Islet precursor cell (in vitro differentiated cells): ENCODE measurements at regions not wholly inside any gene's neighbourhood (a gene's known extent, or its start where the extent isn't known, plus 50 kb on each side); places are given as distances from the start of the nearest gene placed in this dataset.

Experiments
- DNase-seq: peaks from one replicate; pipeline ENCODE4 v3.0.0-alpha.2; 2018

- no peak for DNase-seq
Measured at GRCh38 chr15:100737214-100737613, 134.8 kb downstream of the ASB7 start.

- no peak for DNase-seq
Measured at GRCh38 chr15:100738614-100739013, 136.2 kb downstream of the ASB7 start.

DNA sequence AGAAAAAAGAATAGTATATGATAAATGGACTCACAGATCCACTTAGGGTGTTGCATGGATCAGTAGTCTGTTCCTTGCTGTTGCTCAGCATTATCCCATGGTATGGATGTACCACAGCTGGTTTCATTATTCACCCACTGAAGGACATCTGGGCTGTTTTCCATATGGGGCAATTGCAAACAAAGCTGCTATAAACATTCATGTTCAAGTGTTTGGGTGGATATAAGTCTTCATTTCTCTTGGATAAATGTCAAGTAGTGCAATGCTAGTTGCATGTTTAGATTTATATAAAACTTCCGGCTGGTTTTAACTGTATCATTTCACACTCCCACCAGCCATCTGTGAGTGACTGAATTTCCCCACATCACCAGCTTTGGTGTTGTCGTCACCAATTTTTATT lies 137.7 kb downstream of the ASB7 start:
- no peak for DNase-seq

- DNase-seq: no peak
Measured at GRCh38 chr15:100751585-100751984, 128.0 kb upstream of the ALDH1A3 start.

DNA sequence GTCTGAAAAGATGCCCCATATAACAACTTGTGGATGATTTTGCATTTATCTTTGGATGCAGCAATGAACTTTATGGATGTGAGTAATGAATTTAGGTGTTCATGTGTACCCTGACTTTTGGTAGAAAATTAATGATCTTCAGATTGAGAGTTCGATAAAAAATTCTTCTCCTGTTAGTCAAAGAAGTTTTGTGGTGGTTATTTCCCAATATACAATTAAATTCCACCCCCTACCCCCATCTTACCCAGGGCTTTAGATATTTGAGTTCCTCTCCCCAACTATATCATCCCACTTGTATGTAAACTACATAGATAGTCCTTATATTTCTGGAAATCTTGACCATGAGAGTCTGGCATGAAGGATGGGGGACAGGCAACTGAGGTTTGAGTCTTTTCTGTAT lies 126.1 kb upstream of the ALDH1A3 start:
- no peak for DNase-seq

DNA sequence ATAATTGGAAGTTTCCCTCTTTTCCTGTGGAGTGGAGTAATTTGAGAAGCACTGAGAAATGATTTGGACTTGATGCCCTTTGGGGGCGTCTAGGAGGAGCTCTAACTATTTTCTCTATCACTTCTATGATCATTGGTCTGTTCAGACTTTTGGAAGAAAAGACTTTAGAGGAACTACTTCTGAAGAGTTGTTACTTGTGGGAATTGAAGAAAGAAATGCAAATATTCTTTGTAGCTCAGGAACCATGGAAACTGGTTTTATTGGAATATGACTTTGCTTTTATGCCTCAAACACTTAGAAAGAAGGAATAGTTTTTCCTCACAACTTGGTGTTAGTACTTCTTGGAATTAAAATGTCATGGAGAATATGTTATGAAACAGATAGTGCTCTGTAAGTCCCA lies 122.0 kb upstream of the ALDH1A3 start:
- DNase-seq: no peak

DNA sequence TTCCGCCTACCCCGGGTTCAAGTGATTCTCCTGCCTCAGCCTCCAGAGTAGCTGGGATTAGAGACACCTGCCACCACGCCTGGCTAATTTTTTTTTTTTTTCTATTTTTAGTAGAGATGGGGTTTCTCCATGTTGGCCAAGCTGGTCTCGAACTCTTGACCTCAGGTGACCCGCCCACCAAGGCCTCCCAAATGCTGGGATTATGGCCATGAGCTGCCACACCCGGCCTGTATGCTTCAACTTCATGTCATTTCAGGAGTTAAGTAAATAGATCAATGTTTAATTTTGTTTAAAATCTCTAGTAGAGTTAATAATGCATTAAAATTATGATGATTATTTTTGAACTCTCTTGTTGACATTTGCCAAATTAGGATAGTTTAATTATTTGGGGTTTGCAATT lies 121.1 kb upstream of the ALDH1A3 start:
- DNase-seq: no peak

DNA sequence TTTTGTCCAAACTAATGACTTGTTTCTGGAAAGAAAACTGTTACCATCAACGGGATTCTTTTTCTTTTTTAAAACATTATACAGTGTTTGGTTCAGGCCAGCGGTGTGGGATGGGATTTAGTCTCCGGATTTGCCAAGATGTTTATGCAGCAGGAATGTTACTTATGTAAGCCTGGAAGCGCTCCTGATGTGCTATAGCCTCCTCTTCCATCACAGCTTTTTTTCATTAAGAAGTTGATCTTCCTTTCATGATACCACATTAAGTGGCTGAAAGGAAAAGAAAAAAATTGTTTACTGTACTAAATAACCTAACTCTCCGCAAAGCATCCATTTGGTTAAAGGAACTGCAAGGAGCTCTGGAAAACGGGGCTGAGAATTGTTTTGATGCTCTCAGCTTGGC lies 120.5 kb upstream of the ALDH1A3 start:
- no peak for DNase-seq

GRCh38 chr15:100759698-100760356 lies 119.8 kb upstream of the ALDH1A3 start:
- peak; percentile 83 for DNase-seq

- no peak for DNase-seq
Measured at GRCh38 chr15:100760357-100760903, 119.2 kb upstream of the ALDH1A3 start.

DNA sequence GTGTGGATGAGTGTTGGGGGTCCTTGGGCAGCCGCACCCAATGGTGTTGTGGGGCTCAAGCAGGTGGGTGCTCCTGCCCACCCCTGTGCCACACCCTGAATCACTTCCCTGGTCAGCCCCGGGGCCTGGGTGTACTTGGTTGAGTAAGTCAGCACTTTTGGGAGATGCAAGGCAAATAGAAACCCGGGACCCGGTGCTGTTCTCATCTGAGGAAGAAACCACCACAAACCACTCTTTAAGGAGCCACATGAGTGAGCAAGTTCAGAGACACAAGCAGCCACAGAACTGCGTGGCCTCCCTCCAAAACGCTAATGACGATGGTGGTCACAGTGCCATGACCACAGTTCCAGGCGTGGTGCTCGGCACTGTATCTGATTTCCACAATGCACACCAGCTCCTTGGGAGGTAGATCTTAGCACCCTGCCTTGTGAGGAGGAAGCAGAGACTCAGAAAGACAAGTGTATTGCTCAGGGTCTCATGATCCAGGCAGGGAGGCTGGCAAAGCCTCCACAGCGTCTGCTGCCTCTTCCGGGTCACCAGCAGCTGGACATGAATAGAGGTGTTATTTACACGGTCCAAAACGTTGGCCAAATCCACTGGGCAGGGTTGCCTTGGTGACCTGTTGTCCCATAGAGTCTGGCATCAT lies 118.2 kb upstream of the ALDH1A3 start:
- DNase-seq: no peak

GRCh38 chr15:100762289-100762688 lies 117.3 kb upstream of the ALDH1A3 start:
- DNase-seq: no peak

DNA sequence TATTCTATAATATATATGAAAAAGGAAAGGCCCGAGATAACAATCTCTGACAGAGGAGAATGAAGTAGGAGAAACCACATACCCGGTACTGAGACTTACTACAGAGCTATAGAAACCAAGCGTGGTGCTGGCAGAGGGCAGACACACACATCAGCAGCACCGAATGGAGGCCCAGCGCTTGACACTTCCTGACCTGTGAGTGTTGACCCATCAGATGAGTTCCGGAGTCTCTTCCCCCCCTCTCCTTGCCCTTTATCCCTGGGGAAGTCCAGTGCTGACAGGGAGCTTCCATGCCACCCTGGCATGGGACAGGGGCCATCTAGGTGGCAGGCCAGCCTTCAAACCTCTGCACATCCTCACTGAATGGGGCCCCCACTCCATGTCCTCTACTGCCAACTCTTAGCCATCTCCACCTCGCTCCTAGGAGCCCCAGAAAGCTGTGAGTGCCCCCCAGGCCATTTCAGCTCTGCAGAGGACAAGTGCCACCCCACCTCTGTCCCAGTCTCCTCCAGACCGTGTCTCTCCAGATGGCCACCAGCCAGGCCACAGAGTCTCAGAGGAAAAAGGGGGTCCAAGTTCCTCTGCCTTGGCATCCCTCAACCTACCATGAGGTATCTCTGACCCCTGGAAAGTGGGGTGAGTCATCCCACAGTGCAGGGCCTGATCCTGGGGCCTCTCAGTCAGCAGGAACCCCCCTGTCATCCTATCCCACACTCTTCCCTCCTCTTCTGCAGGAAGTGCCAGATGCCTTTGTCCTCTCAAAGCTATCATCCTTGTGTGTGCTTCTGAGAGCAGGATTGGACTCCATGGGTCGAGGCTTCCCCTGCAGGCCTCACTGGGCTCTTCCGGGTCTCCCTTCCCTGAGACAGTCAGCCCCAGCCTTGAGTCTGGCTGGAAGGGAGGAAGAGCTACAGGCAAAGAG lies 116.5 kb upstream of the ALDH1A3 start:
- DNase-seq: no peak

- no peak for DNase-seq
Measured at GRCh38 chr15:100763835-100764750, 115.5 kb upstream of the ALDH1A3 start.

DNA sequence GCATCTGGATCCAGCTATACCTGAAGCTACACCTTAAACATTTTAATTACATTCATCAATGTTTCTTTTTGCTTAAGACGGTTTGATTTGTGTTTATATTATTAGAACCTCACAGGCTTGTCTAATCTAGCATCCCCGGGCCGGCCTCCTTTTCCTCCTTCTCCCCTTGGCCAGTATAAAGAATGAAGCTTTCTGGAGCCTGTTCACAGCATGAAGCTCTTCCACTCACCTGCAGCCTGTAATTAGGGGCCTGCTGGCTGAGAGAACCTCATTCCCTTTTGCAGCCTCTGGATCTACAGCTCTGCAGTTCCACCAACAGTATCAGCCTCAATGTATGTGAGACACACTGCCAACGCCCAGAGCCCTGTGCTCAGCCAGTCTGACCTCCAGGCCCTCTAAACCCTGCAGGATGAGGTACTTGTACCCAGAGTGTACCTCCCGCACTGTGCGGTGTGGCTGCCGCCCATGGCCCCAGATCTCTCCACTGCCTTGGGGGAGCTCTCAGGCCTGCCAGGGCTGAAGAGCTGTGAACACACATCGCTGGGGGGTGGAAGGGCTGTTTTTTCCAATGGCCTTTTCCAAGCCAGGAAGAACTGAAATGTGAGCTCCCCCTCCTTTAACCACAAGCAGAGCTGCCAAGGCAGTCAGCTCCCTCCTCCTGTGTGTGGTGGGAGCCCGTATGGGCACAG lies 114.7 kb upstream of the ALDH1A3 start:
- peak; percentile 55 for DNase-seq

DNA sequence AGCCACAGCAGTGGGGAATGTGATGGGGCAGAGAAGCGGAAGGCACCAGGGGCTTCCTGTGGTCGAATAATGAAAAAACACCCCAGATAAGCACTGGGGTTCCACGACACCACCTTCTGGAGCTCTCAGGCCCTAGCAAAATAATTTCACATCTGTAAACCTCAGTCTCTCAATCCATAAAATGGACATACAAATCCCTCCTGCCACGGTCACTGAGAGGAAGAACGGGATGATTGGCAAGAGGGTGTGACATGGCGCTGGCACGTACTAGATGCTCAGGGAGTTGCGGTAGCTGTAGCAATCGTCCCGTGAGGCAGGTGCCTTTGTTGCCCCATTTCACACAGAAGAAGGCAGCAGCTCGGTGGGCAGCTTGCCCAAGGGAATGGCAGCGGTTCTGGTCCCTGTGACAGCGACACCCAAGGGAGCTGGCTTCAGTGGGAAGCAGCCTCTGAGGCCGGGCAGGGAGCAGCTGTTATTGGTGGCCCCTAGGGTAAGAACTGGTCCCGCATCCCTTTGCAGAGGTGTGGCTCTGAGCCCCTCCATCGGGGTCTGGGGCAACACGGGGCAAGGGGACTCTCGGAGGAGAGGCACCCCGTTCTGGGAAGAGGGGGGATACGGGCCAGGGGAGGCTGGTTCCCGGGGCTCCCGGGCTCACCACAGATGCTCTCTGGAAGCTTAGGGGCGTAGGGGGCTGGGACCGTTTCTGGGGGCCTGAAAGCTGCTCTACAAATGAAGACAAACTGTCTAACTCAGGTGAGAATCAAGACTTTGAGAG lies 114.0 kb upstream of the ALDH1A3 start:
- no peak for DNase-seq

DNA sequence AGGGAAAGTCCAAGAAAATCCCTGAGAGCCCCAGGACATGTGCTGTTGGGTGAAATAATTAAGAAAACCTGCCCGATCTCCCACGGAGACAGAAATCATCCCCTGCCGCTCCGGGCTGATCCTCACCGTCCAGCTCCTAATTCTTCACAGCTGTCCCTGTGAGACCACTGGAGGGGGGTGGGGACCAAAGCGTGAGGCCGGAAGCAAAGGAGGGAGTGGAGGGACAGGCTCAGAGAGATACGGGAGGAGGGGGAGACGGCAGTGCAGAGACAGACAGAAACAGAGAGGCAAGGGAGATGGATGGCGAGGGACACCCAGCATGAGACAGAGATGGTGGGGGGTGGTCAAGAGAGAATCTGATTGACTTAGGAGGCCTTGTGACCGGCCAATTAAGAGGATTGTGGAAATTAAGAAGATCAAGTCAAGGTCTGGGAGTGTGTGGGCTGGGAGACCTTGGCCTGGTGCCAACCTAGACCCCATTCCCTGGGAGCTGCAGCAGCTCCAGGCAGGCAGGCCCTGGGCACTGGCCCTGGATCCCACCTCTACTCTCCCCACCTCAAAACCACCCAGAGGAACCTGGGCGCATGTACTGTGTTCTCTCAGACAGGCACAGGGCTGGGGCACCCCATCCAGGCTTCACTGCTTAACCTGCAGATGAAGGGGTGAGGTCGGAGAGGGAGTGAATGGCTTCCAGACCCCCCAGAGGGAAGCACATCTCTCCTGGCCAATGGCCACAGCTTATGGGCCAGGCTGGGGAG lies 113.2 kb upstream of the ALDH1A3 start:
- no peak for DNase-seq

DNA sequence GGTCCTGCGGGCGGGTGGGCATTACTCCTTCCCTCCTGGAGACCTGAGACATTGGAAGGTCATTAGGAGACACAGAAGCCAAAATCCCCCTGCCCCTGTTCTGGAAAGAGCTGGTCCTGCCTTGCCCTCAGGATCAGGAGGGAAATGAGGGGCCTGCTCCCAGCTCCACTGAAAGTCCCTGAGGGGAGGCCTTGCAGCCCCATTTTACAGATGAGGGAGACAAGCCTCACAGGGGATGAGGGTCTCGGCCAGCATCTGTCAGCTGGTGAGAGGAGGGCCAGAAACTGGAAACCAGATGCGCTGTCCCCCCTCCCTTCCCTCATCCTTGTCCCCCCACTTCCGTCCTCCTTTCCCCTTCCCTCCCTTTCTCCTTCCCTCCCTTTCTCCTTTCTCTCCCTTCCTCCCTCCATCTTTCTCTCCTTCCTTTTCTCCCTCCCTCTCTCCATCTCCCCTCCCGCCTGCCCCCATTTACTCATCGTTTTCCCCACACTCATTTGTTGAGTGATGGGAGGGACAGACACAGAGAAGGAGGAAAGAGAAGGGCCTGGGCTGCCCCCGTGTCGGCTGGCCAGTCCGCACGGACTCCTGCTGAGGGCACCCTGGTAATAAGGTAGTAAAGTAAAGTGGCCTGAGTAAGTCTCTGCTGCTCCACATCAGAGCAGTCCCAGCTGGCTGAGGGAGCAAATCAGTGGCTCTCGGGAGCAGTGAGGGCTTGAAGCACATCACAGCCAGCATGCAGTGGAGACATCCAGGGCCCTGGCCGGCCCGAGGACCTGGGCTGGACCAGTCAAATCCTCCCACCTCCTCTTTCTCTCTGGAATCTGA lies 112.4 kb upstream of the ALDH1A3 start:
- DNase-seq: no peak

DNA sequence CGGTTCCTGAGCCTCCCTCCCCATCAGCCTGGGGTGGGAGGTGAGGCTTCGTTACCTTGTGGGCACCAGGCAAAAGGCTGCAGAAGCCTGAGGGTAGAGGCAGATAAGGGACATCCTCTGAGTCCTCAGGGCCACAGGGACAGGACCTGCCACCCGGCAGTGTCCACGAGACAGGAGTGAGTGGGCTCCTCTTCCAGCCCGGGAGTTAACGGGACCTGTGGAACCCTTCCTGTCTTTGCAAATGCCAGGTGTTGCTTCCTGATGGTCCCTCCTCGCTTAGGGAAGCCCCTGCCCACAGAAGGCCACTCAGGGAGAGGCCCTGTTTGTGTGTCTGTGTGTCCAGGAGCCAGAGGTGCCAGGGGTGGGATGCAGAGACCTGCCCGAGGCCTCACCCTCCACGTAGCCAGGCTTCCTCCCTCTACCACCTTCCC lies 111.1 kb upstream of the ALDH1A3 start:
- no peak for DNase-seq
